SU-DHL-6 (cell line): ENCODE measurements at regions not wholly inside any gene's neighbourhood (a gene's known extent, or its start where the extent isn't known, plus 50 kb on each side); places are given as distances from the start of the nearest gene placed in this dataset.

ENCODE experiments used
- EZH2phosphoT487 ChIP-seq: fragments of 200-600 bp; sonication (generic), shearing (Covaris generic); conservative IDR thresholded peaks from 2 replicates; pipeline ENCODE4 v1.6.1; 2018; ENCODE audit warnings: mild to moderate bottlenecking, antibody characterized with exemption, low read length, moderate library complexity, mixed read lengths
- TF ChIP-seq, protein P1 (sequence below): fragments of 200-600 bp; sonication (generic); IDR thresholded peaks from one replicate; pipeline ENCODE4 v1.5.1; 2017; ENCODE audit warnings: antibody characterized with exemption, mild to moderate bottlenecking, low read length, moderate library complexity; ENCODE audit not compliant: insufficient read depth, poor library complexity, severe bottlenecking

GRCh38 chr5:38197118-38197517, 61.2 kb upstream of the EGFLAM start:
- TF ChIP-seq, protein P1, sequence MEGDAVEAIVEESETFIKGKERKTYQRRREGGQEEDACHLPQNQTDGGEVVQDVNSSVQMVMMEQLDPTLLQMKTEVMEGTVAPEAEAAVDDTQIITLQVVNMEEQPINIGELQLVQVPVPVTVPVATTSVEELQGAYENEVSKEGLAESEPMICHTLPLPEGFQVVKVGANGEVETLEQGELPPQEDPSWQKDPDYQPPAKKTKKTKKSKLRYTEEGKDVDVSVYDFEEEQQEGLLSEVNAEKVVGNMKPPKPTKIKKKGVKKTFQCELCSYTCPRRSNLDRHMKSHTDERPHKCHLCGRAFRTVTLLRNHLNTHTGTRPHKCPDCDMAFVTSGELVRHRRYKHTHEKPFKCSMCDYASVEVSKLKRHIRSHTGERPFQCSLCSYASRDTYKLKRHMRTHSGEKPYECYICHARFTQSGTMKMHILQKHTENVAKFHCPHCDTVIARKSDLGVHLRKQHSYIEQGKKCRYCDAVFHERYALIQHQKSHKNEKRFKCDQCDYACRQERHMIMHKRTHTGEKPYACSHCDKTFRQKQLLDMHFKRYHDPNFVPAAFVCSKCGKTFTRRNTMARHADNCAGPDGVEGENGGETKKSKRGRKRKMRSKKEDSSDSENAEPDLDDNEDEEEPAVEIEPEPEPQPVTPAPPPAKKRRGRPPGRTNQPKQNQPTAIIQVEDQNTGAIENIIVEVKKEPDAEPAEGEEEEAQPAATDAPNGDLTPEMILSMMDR, result no peak
- no peak for TF ChIP-seq EZH2phosphoT487
